NOMO-1 treated with DMSO at 0.1 percent for 48 hours (cell line): ENCODE measurements at regions not wholly inside any gene's neighbourhood (a gene's known extent, or its start where the extent isn't known, plus 50 kb on each side); places are given as distances from the start of the nearest gene placed in this dataset.

Experiments
- DNase-seq: peaks from one replicate; lab custom pipeline; 2025; ENCODE audit not compliant: unreplicated experiment; lab: John Stamatoyannopoulos, UW

DNA sequence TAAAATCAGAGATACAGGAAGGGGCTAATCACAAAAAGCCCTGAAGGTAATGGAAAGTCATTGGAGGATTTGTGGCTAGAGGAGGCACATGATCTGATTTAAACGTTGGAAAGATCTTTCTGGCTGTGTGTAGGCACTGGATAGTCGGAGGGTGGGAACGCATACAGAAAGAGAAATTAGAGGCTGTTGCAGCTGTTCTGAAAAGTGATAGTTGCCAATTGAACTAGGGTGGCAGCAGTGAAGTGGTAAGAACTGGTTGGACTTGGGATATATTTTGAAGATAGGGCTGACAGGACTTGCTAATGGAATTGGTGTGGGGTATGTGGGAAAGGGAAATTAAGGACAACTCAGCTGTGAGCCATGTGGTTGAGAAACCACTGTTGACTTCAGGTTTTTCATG is 223.6 kb downstream of the OGFRL1 start:
- no peak for DNase-seq

DNA sequence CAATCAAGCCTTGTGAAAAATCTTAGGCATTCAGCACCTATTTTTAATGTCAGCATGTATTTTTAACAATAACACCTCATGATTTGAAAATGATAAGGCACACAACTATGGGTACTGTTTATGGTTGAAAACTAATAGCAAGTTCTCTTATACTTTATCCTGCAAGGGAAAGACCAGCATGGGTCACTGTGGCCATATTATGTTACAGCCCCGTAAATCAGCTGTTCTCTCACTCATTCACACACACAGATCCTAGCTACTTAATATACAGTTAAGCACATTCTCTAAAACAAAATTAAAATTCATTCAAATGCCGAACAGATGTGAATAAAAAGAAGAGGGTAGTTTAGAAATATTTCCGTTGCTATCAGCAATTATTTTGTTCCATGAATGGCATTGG is 224.4 kb downstream of the OGFRL1 start:
- no peak for DNase-seq

DNA sequence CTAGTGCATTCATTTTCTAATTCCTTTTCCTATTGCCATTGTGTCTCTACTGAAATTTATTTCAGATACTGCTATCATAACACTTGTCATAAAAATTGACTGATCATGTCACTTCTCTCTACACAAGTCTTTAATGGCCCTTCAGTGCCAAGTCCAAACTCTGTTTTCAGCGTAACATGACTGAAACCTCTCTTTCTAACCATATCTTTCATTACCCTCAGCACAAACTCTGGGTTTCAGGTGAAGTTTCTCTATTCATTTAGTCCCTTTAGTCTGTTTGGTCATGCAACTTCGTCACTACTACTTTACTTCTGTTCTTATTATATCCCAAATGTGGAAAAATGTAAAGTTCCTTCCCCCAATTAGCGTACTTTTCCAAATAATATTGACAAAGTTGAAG is 234.9 kb downstream of the OGFRL1 start:
- DNase-seq, result no peak

DNA sequence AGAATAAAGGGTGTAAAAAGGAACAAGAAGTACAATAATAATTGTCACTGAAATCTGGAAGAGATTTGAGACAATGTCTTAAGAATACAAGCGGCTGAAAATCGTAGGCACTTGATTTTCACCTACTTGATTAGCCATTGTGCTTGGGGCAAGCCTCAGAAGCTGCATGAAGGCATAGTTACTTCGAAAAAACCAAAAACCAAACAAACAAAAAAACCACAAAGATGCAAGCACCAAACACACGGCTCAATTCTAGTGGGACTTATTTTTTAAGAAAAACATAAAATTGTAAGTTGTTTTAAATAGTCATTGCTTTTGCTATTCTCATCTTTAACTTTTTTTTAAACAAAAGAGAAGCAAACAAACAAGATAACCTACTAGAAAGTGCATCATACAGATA is 235.6 kb downstream of the OGFRL1 start:
- no peak for DNase-seq

GRCh38 chr6:71527886-71528285 is 239.3 kb downstream of the OGFRL1 start:
- peak; percentile 34 for DNase-seq

DNA sequence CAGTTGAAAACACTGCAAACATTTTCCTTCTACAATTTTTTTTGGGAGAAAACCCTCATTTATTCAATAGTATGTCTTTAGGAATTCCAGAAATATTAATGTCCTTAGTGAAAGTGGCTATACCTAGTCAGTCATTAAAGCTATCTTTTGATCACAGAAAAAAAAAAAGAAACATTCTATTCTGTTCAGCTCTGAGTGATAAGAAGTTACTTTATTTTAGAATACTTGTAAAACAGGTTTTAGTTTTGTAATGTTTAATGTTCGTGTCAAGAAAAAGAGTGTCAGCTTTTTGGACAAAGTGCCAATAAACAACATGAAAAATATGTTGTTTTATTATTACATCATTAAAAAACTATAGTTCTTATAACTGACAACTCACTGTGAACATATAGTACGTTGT is 240.4 kb downstream of the OGFRL1 start:
- DNase-seq, result no peak

GRCh38 chr6:71529769-71530168 is 241.2 kb downstream of the OGFRL1 start:
- DNase-seq, result no peak

DNA sequence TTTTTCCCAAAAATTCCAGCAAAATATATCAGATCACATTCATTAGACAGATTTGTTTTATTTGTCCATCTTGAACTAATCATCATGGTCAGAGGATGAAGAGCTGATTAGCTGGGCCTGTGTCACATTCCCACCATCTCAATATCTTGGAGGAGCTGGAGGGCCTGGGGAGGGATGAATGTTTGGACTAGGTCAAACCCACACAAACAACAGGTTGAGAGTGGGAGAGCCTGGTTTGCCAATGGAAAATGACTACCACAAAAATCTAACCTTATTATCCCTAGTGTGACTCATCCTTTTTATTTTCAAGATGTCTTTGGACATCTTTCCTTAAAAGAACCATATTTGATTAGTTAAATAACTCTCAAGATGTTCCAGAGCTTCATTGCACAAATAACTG is 242.4 kb downstream of the OGFRL1 start:
- no peak for DNase-seq

- DNase-seq, result no peak
These were observed 243.2 kb downstream of the OGFRL1 start for GRCh38 chr6:71531841-71532240.

DNA sequence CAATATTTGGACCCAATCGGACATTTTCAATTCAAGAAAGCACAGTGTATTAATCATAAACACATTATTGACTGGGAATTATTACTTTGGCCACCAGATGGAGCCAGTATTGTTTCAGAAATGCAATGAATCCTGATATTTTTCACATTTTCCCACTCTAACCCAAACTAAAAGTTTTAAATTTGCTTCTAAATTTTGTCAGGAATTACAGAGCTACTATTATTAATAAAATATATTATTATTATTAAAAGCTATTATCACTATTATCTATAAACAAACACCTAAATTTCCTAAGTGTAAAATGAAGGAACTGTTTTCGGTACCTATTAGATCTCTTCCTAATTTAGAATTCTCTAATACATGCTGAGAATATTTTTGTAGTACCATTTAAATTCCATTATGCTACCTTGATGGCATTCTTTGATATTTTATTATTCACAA is 245.3 kb downstream of the OGFRL1 start:
- peak; percentile 2 for DNase-seq

DNA sequence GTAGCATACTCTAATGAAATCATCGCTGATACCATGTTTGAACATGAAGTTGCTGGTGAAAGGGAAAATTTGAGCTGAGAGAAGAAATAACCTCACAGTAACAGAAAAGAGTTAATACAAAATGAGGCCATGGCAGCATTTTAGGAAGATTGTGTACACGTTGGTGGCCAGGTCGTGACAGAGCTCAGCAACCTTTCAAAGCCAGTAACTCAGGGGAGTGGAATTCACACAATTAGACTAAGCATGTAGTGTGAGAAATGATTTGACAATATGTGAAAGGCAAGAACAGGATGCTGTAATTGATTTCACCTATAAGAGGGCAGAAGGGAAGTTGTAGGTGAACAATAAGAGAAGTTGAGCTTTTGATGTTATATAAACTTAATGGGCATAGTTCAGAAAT is 246.3 kb downstream of the OGFRL1 start:
- DNase-seq, result no peak

GRCh38 chr6:71537717-71538116 is 249.1 kb downstream of the OGFRL1 start:
- no peak for DNase-seq

DNA sequence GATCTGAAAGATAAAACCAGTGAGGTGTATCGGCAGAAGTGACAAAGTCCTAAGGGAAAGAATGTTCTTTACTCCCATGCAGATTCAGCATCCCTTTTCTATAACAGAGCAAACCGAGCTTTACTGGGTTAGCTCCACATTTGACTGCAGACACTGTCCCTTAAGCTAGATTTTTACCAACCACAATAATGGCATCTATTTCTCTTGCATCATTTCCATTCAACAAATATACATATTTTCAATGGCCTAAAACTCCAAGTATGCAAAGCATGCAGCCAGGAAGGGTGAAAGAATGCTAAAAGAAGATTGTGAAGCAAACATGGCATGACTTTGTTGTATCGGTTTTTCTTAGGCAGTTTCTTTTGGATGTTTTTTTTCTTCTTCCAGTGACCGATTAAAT is 255.4 kb downstream of the OGFRL1 start:
- DNase-seq, result no peak

DNA sequence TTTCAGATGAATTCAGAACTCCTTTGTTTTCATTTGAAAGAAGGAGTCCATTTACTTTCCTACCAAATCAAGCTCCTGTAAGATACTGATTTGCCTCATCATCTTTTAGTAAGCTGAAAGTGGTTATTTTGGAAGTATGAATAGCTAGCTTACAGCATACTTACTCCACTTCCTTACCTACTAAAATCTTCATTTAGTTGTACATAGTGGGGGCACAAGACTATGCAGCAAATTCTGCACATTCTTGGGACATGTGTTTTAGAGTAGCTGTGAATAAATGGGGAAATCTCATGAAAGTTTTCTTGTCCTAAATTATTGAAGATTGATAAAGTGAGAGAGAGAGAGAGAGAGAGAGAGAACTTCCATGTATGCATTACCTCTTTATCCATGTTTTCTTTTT is 256.3 kb downstream of the OGFRL1 start:
- no peak for DNase-seq

GRCh38 chr6:71545905-71546304 is 257.3 kb downstream of the OGFRL1 start:
- no peak for DNase-seq

- DNase-seq, result no peak
These were observed 263.2 kb downstream of the OGFRL1 start for GRCh38 chr6:71551798-71552197.

DNA sequence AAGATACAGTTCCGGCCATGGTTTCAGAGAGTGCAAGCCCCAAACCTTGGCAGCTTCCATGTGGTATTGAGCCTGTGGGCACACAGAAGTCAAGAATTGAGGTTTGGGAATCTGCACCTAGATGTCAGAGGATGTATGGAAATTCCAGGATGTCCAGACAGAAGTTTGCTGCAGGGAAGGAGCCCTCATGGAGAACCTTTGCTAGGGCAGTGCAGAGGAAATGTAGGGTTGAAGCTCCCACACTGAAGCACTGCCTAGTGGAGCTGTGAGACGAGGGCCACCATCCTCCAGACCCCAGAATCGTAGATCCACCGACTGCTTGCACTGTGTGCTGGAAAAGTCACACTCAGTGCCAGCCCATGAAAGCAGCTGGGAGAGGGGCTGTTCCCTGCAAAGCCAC is 267.5 kb downstream of the OGFRL1 start:
- DNase-seq, result no peak

DNA sequence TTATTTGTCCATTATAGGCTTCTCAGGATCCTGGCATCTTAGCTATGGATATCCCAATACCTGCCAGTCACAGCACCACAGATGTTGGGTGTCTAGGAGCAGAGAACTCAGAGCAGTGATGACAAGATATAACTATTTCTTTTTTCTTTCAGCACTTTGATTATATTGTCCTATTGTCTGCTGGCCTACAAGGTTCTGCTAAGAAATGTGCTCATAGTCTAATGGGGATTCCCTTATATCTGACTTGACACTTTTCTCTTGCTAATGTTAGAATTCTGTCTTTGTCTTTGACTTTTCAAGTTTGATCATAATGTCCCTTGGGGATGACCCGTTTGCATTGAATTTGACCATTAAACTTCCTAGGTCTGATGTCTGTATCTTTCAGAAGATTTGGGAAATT is 270.4 kb downstream of the OGFRL1 start:
- no peak for DNase-seq

DNA sequence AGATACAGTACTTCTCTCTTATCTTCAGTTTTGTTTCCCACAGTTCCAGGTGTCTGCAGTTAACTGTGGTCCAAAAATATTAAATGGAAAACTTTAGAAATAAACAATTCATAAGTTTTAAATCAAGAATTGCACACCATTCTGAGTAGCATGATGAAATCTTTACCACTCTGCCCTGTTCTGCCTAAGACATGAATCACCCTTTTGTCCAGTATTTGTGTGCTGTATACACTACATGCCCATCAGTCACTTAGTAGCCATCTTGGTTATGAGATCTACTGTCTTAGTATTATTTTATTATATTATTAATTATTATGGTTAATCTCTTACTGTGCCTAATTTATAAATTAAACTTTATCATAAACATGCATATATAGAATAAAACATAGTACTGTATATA is 279.0 kb downstream of the OGFRL1 start:
- DNase-seq, result no peak

DNA sequence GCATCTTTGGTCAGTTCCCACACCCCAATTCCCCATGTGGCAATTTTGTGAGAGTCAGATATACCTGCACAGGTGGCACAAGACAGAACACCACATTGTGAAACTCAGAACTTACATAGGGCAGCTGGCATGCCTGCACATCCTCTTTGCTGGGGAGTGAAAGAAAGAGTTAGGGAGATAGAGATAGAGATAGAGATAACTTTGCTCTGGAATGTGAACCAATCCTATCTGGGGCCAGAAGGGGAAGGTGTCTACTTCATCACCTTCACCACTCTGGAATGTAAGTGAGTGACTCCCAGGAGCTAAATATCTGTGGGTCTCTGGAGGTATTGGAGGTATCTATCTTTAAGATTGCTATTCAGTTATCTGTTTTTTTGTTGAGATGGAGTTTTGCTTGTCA is 289.2 kb downstream of the OGFRL1 start:
- DNase-seq, result no peak

DNA sequence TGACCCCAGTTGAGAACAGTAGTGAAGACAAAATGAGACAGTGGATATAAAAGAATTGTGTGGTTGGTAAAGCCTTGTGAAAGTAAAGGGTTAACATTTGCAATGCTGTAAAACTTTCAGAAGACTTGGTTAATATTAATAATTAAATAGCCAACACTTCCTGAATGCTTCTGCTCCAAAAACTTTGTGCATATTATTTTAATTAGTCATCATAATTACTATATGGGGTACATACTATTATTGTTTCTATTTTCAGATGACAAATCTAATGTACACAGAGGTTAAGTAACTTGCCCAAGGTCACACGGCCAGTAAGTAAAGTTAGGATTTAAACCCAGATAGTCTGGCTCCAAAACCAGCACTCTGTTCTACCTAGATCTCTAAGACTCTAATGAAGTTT is 291.3 kb downstream of the OGFRL1 start:
- no peak for DNase-seq

- DNase-seq, result no peak
These were observed 294.2 kb downstream of the OGFRL1 start for GRCh38 chr6:71582820-71583219.

GRCh38 chr6:71584712-71585436 is 296.3 kb downstream of the OGFRL1 start:
- DNase-seq, result no peak
